Panc1 (cell line): ENCODE measurements at regions not wholly inside any gene's neighbourhood (a gene's known extent, or its start where the extent isn't known, plus 50 kb on each side); places are given as distances from the start of the nearest gene placed in this dataset.

Source experiments
- ATAC-seq: fragments of 200-7000 bp; cut with Tn5 transposase; 2 replicates; pipeline ENCODE4 v1.9.1; 2020; ENCODE audit warnings: mild to moderate bottlenecking, moderate library complexity
- BruUV-seq: library from RNA; stranded (reverse); fragments of 400-500 nt; replicated peaks from 2 replicates; lab custom pipeline; 2021; lab: Mats Ljungman, UMichigan
- CTCF ChIA-PET: fragments of 300-600 bp; sonication (Branson Sonifier 250); formaldehyde crosslinking; loops from one replicate; lab custom pipeline; 2022; ENCODE audit warnings: antibody characterized with exemption; lab: Charles Lee
- POLR2A ChIA-PET: fragments of 300-600 bp; sonication (Branson Sonifier 250); formaldehyde crosslinking; loops from one replicate; lab custom pipeline; 2022; ENCODE audit warnings: antibody characterized with exemption; lab: Charles Lee
- DNase-seq: peaks from one replicate; pipeline ENCODE4 v3.0.0-alpha.2; 2010; ENCODE audit warnings: low read depth, low spot score
- H3K27ac ChIP-seq: 2 replicates; pipeline ENCODE4 v1.5.1; 2011; ENCODE audit warnings: mild to moderate bottlenecking, low read length, inconsistent platforms
- H3K27me3 ChIP-seq: fragments of 200-500 bp; sonication (Bioruptor generic); 2 replicates; pipeline ENCODE4 v1.6.0; 2014; ENCODE audit warnings: low read length, inconsistent platforms; ENCODE audit not compliant: control insufficient read depth, insufficient read depth
- H3K36me3 ChIP-seq: fragments of 200-500 bp; sonication (Bioruptor generic); 2 replicates; pipeline ENCODE4 v1.5.1; 2014; ENCODE audit warnings: inconsistent platforms, mild to moderate bottlenecking, low read length, moderate library complexity; ENCODE audit not compliant: control insufficient read depth, insufficient read depth
- H3K4me1 ChIP-seq: 2 replicates; pipeline ENCODE4 v1.5.1; 2011; ENCODE audit warnings: inconsistent platforms, mild to moderate bottlenecking, low read length, moderate library complexity; ENCODE audit not compliant: control insufficient read depth, insufficient read depth
- H3K4me3 ChIP-seq, 2 experiments: 2 replicates each; pipeline ENCODE4 v1.5.1; 2011 to 2012; ENCODE audit warnings: low read depth in 2 of 2, low read length in 2 of 2, mild to moderate bottlenecking in 2 of 2, inconsistent platforms in 1 of 2, moderate library complexity in 1 of 2
- H3K9me3 ChIP-seq: fragments of 200-500 bp; sonication (Bioruptor generic); 2 replicates; pipeline ENCODE4 v1.5.1; 2014; ENCODE audit warnings: low read depth, mild to moderate bottlenecking, inconsistent platforms, low read length, moderate library complexity; ENCODE audit not compliant: control insufficient read depth, insufficient read depth
- CTCF ChIP-seq: fragments of 450-650 bp; IDR thresholded peaks from 2 replicates; pipeline ENCODE4 v1.5.1; 2017; ENCODE audit warnings: mild to moderate bottlenecking
- POLR2AphosphoS5 ChIP-seq: IDR thresholded peaks from 2 replicates; pipeline ENCODE4 v1.6.1; 2012; ENCODE audit warnings: mild to moderate bottlenecking, low read depth, low read length, moderate library complexity
- REST ChIP-seq, 2 experiments: IDR thresholded peaks; 2 replicates each; pipeline ENCODE4 v1.6.1; 2011 to 2012; ENCODE audit warnings: low read depth in 2 of 2, control low read depth in 1 of 2, low read length in 1 of 2, mild to moderate bottlenecking in 1 of 2, moderate library complexity in 1 of 2; ENCODE audit not compliant: insufficient read depth in 1 of 2
- SIN3A ChIP-seq: IDR thresholded peaks from 2 replicates; pipeline ENCODE4 v1.6.1; 2012; ENCODE audit warnings: low read depth, mild to moderate bottlenecking, low read length, moderate library complexity, borderline replicate concordance; ENCODE audit not compliant: insufficient read depth
- TCF7L2 ChIP-seq: IDR thresholded peaks from 2 replicates; pipeline ENCODE4 v1.6.1; 2011; ENCODE audit warnings: mild to moderate bottlenecking, low read depth, low read length, inconsistent platforms
- in situ Hi-C: cut with HindIII; loops from 2 replicates; pipeline ENCODE4 v1.10.0; 2016; ENCODE audit warnings: low sequenced_read_pairs, low pct_unique_long_range_greater_than_20kb
- intact Hi-C: fragments of 100-400 bp; cut with micrococcal nuclease; formaldehyde crosslinking; loops from one replicate; pipeline ENCODE4 v1.10.0; 2022; ENCODE audit not compliant: unreplicated experiment

GRCh38 chr16:6663668-6664067 lies 669.0 kb upstream of the RBFOX1 start:
- Histone ChIP-seq H3K4me1 (no peaks in the 10 kb centered on the region), H3K36me3 (no peaks in the 10 kb centered on the region), H3K9me3 (no peaks in the 10 kb centered on the region), H3K27me3 (peaks cover 5% of the 10 kb centered on the region; the same call in 1 of the 2 replicates), H3K4me3 (no peak overlapping the region), H3K27ac (no peak overlapping the region)
- ATAC-seq: no peak
- ChIA-PET CTCF (no interaction called here), POLR2A (no interaction called here)
- in situ Hi-C loops: no loop called here
- BruUV-seq: no TSS peak
- TF ChIP-seq POLR2AphosphoS5 (no peak), TCF7L2 (no peak), SIN3A (no peak), CTCF (no peak), REST (IDR thresholded peaks at IDR 0.05; ENCODE audit: insufficient read depth in 1 of 2, low read depth in 2 of 2, low read length in 1 of 2) (no peak)
- intact Hi-C loops: no loop called here
- DNase-seq: no peak

- ATAC-seq (no peak), DNase-seq (no peak)
- in situ Hi-C loops: no loop called here
- Histone ChIP-seq H3K36me3 (no peaks in the 10 kb centered on the region), H3K9me3 (no peaks in the 10 kb centered on the region), H3K27ac (no peak overlapping the region), H3K4me3 (no peak overlapping the region), H3K27me3 (peaks cover 3% of the 10 kb centered on the region; the same call in 1 of the 2 replicates), H3K4me1 (no peaks in the 10 kb centered on the region)
- ChIA-PET POLR2A (no interaction called here), CTCF (no interaction called here)
- no TSS peak for BruUV-seq
- TF ChIP-seq SIN3A: no peak
- TF ChIP-seq REST (IDR thresholded peaks at IDR 0.05; ENCODE audit: insufficient read depth in 1 of 2, low read depth in 2 of 2, low read length in 1 of 2): no peak
- TF ChIP-seq TCF7L2: no peak
- no peak for TF ChIP-seq CTCF
- no peak for TF ChIP-seq POLR2AphosphoS5
- intact Hi-C loops: no loop called here
Measured at GRCh38 chr16:6656760-6657159, 675.9 kb upstream of the RBFOX1 start.
